ACHN (cell line): ENCODE measurements at regions not wholly inside any gene's neighbourhood (a gene's known extent, or its start where the extent isn't known, plus 50 kb on each side); places are given as distances from the start of the nearest gene placed in this dataset.
"Not testable (repeated sequence)": the region's sequence is repeated elsewhere in the genome, so short reads cannot be mapped to it uniquely, and the experiment has no call there.

Source experiments
- DNase-seq: peaks from one replicate; pipeline ENCODE4 v3.0.0-alpha.2; 2015
- in situ Hi-C: cut with HindIII; loops from 2 replicates; pipeline ENCODE4 v1.10.0; 2017; ENCODE audit warnings: low sequenced_read_pairs, low pct_ligation_motif_present, low pct_unique_long_range_greater_than_20kb

GRCh38 chr17:12195418-12195817, 174.7 kb downstream of the MAP2K4 start:
- in situ Hi-C loops: no loop called here
- DNase-seq: no peak

- DNase-seq: no peak
- in situ Hi-C loops: no loop called here
These were observed 180.7 kb downstream of the MAP2K4 start for GRCh38 chr17:12201294-12201880.

DNA sequence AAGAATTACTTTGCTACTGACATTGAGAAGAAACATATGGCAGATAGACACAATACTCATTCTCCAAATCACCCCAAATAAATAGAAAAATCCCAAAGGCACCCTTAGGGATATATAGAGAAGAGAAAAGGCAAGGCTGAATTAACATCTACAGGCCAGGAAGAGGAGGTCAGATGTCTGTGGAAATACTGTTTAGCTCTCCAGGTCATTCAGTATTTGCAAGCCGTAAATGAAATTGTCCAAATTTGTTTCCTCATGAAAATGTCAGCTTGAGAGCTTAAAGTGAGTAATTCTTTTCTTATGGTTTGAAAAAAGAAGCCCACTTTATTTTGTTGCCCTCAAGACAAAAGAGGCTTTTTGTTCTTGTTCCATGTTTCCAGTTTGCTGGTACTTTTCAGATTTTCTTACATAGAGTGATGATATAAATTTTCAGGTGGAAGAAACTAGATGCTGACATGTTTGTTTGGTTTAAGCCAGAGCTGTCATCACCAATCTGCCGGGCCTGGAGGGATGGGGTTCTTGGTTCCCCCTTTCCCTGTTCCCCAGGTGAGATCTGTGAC, 189.0 kb downstream of the MAP2K4 start:
- DNase-seq: no peak
- in situ Hi-C loops: no loop called here

DNA sequence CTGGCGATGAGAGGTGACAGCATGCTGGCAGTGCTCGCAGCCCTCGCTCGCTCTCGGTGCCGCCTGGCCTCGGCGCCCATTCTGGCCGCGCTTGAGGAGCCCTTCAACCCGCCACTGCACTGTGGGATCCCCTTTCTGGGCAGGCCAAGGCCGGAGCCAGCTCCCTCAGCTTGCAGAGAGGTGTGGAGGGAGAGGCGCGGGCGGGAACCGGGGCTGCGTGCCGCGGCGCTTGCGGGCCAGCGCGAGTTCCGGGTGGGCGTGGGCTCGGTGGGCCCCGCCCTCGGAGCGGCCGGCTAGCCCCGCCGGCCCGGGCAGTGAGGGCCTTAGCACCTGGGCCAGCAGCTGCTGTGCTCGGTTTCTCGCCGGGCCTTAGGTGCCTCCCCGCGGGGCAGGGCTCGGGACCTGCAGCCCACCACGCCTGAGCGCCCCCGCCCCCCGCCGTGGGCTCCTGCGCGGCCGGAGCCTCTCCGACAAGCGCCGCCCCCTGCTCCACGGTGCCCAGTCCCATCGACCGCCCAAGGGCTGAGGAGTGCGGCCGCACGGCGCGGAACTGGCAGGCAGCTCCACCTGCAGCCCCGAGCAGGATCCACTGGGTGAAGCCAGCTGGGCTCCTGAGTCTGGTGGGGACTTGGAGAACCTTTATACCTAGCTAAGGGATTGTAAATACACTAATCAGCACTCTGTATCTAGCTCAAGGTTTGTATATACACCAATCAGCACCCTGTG, 200.2 kb downstream of the MAP2K4 start:
- DNase-seq, in situ Hi-C loops: not testable (repeated sequence)

DNA sequence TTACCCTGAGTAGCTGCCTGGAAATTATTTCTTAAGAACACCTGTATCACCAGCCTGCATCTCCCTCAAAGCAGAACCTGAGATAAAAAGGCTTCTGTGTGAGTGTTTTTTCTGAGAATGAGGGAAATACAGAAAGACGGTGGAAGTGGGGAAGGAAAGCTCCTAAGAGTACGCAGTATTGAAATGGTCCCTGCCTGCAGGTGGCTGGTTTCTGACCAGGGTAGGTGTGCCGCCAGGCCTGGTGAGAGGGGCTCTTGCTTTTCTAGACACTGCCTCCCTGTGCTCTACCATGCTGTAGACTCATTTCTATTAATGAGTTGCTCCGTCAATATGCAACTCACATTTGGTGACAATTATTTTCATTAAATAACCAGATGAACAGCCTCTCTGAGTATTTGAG, 201.7 kb downstream of the MAP2K4 start:
- no peak for DNase-seq
- in situ Hi-C loops: no loop called here

DNA sequence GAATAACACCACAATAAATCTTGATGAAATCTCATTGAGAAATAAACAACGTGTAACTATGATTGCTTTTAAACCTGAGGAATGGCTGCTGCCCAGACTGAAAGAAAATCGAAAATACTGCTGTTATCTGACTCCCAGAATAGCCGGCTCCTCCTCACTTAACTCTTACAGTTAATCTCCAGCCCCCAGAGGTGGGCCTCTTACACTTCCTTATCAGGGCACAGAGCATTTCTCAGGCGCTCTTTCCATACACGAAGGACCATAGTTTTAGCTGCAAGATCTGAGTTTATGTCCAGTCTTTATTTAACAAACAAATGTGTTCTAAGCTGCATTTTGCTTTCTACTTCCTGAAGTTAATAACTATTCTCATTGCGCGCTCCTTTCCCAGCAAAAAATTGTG, 206.9 kb downstream of the MAP2K4 start:
- DNase-seq: no peak
- in situ Hi-C loops: no loop called here

DNA sequence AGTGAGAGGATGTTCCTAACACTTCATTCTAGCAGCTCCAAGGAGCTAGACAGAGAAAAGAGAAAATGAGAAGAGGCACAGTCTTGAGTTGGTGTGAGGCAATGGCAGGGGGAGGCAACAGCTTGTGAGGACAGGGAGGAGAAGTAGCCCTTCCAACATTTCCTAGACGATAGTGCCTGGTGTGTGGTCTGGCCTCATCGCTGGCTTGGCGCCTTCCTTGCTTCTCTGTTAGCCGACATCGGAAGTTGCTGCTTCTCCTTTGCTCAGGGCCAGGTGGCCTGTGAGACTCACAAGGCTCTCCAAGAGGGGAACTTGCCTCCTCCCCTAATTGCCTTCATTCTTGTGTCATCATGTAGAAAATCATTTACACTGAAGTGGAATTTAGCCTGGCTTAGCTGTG, 208.7 kb downstream of the MAP2K4 start:
- DNase-seq: no peak
- in situ Hi-C loops: no loop called here

GRCh38 chr17:12230481-12231354, 210.0 kb downstream of the MAP2K4 start:
- no peak for DNase-seq
- in situ Hi-C loops: no loop called here

- in situ Hi-C loops: no loop called here
- no peak for DNase-seq
These were observed 210.6 kb downstream of the MAP2K4 start for GRCh38 chr17:12231355-12231682.

- in situ Hi-C loops, DNase-seq: not testable (repeated sequence)
These were observed 218.3 kb downstream of the MAP2K4 start for GRCh38 chr17:12239021-12239420.

- in situ Hi-C loops: no loop called here
- no peak for DNase-seq
These were observed 221.8 kb downstream of the MAP2K4 start for GRCh38 chr17:12242345-12242954.

GRCh38 chr17:12247761-12248160, 227.1 kb downstream of the MAP2K4 start:
- in situ Hi-C loops: no loop called here
- no peak for DNase-seq

GRCh38 chr17:12250973-12251372, 230.3 kb downstream of the MAP2K4 start:
- in situ Hi-C loops: no loop called here

DNA sequence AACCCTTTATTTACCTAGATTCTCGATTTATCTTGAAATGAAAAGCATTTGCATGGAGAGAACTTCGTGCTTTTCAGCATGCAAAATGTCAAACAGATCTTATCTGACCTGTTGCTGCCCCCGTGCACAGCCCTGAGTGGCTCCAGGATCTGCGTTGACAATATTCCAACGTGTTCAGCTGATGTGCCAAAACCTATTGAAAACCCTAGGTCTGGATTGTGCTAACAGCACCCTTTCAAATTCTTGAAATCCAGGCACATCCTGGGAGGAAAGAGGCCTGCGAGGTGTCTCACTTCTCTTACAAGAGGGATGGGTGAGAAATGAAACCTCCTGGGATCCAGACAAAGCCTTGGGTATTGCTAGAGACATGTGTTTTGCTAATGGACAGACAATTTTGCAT, 231.8 kb downstream of the MAP2K4 start:
- DNase-seq: no peak
- in situ Hi-C loops: no loop called here

More at GRCh38 chr17:12250973-12251372, 230.3 kb downstream of the MAP2K4 start:
- no peak for DNase-seq

DNA sequence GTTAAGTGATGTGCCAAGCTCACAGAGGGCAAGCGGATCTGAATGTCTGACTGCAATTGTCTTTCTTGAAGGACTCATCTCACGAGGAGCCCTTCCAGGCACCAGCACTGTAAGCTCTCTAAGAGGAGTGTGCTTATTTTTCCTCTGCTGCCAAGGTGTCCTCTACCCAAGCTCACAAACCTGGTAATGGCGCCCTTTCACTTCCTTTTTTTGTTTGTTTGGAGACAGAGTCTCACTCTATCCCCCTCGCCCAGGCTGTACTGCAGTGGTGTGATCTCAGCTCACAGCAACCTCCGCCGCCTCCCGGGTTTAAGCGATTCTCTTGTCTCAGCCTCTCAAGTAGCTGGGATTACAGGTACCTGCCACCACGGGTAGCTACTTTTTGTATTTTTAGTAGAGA, 233.8 kb downstream of the MAP2K4 start:
- in situ Hi-C loops: no loop called here
- DNase-seq: no peak

- in situ Hi-C loops: no loop called here
- peak; percentile 55 for DNase-seq
These were observed 235.8 kb downstream of the MAP2K4 start for GRCh38 chr17:12256380-12256995.

- no peak for DNase-seq
- in situ Hi-C loops: no loop called here
These were observed 236.5 kb downstream of the MAP2K4 start for GRCh38 chr17:12257176-12257575.

DNA sequence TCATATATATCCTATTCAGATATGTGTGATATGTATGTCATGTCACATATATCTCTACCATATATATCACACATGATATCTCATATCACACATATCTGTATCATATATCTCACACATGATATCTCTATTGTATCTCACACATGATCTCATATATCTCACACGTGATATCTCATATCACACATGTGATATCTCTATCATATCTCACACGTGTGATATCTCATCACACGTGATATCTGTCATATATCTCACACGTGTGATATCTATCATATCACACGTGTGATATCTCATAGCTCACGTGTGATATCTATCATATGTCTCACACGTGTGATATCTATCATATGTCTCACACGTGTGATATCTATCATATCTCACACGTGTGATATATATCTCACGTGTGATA, 240.7 kb downstream of the MAP2K4 start:
- in situ Hi-C loops: no loop called here
- no peak for DNase-seq

DNA sequence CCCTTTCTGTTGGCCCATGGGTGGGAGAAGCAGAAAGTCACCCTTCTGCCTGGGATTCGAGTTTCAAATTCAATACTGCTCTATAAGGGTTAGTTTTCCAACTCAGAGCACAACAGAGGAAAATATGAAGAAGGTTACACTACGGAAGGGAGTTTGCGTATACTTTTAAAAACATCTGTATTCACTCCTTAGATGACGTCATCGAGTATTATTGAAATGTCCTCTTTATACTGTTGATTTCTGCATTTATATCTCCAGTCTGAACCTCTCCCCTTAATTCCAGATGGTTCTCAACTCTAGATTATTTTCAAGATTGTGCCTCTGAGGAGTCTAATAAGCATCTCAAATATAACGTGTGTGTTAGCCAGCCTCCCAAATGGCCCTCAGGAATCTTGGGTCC, 249.1 kb downstream of the MAP2K4 start:
- in situ Hi-C loops: no loop called here
- no peak for DNase-seq
